HG02943 (cell line): ENCODE measurements at regions not wholly inside any gene's neighbourhood (a gene's known extent, or its start where the extent isn't known, plus 50 kb on each side); places are given as distances from the start of the nearest gene placed in this dataset.

Source experiments
- ATAC-seq: cut with Tn5 transposase; IDR thresholded peaks from one replicate; pipeline ENCODE4 v1.9.1; 2021; ENCODE audit warnings: mild to moderate bottlenecking, low read depth, moderate library complexity; ENCODE audit not compliant: unreplicated experiment

DNA sequence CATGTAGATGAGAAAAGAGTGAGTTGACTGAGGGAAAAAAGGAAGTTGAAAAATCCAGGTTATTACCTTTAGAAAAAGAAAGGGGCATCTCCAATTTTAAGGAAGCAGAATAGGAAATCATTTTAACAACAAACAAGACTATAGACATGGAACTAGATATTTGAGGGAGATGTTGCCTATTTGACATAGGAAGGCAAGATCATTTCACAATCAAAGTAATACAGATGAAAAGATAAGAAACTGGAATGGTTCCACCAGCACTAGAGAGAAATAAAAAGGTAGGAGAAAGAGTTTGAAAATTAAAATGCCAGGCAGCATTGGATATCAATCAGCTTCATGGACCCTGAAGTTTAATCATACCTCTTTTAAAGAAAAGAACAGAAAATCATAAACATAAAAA, 881.0 kb upstream of the MGAT4C start:
- ATAC-seq: no peak

DNA sequence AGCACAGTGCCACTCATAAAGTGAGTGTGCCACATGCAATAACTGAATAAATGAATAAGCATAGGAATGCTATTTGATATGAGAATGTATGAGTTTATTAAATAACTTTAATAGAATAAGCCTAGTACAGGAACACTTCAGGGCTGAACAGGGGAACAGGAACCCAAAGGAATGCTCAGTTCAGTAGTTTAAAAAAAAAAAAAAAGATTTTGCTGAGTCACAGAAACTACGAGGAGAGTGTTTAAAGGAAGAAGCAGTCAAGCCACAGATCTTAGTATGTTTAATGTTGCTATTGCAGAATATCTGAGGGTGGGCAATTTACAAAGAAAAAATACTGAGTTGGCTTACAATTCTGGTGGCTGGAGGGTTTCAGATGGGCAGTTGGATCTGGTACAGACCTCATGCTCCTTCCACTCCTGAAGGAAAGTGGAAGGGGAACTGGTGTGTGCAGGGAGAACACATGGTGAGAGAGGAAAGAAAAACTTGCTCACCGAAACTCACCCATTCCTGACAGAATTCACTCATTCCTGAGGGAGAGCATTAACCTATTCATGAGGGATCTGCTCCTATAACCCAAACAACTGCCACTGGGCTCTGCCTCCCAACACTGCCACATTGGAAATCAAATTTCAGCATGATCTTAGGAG, 880.3 kb upstream of the MGAT4C start:
- ATAC-seq: no peak

DNA sequence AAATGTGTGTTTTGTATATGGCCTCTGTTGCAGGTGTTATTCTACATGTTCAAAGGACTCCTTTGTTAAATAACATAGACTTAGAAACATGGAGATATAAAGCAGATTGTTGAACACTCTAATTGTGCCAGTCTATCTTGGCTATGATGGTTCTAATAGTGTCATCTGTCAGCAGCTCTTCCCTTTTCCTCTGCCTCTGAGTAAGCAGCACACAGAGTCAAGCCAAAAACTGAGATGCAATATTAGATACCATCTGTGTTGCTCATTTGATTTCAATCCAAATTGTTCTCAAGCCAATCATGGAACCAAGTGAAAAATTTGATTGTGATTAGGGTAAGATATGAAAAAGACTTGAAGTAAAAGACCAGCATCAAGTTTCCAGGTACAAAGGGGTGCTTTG, 871.1 kb upstream of the MGAT4C start:
- ATAC-seq: no peak

DNA sequence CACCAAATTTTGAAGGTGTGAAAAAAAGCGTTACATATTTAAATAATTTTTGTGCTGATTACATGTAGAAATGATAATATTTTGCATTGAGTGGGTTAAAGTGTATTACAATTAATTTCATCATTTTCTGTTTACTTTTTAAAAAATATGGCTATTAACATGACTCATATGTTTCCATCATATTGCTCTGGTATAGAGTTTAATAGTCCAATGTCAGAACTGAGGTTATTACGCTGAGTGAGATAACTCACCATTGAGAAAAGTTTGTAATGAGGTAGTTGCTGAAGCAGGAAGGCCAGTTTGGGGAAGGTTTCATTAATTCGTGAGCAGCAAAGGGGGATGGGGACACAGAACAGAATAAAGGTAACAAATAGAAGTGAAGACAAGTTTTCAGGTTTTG, 865.7 kb upstream of the MGAT4C start:
- no peak for ATAC-seq

DNA sequence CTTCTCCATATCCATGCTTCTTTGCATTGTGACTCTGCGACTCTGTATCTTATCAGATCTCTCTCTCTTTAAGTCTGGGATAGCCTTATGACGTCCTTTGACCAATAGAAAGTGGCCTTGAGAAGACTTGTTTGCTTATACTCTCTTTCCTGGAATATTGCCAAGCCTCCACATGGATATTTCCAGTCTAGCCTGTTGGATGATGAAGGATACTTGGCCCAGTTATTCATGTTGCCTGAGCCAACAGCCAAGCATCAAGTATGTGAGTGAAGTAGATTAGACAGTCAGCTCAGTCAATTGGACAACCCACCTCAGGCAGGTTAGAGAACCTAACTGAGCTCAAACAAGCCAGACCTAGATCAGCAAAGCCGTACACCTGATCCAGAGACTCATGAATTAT, 864.2 kb upstream of the MGAT4C start:
- ATAC-seq: no peak

DNA sequence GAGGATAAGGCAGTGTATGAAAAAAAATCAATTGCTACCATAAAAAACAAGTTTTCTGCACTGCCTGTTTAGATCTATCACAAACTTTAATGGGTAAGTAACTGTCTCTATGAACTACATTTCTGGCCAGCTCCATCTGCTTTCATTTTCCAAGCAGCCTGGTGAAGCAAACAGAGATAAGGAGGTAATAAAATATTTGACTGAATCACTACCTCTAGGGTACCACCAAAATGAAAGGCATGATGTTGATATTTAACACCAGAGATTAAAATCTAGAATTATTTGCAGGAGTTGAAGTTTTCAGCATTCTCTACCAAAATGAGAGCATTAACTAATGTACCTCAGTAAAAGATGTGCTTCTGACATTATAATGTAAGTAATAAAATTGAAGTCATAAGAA, 863.5 kb upstream of the MGAT4C start:
- no peak for ATAC-seq

DNA sequence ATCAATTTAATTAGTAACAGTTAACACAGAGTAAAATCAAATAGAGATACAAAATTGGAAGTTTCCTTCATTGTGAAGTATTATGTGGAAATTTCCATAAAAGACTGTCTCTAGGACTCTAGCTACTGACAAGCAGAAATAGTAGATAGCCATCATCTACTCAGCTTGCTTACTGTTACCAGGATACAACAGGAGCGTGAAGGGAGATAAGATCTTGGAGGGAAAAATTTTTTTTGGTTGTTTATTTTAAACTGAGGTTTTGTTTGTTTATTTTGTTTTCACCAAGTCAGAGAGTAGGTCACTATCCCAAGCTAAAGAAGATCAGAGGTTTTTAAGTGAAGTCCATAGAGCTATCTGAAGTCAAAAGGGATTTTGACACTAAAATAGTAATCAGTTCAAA, 861.3 kb upstream of the MGAT4C start:
- no peak for ATAC-seq

DNA sequence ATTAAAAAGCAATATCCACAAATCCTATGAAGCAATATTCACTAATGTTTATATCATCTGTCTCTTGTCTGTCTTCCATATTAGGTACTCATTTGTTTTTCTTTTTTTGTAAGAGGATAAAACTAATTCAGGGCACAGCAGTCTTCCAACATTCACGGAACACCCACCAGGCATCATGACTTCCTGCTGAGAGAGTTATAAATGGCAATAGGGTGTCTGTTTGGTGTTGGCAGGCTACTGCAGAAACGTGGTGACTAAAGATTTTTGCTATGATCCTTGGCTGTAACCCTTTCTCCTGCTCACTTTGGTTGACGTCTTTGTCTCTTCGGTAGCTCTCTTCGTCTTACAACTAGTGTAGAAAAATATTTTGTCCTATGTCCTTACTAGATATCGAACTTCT, 860.6 kb upstream of the MGAT4C start:
- ATAC-seq: no peak

DNA sequence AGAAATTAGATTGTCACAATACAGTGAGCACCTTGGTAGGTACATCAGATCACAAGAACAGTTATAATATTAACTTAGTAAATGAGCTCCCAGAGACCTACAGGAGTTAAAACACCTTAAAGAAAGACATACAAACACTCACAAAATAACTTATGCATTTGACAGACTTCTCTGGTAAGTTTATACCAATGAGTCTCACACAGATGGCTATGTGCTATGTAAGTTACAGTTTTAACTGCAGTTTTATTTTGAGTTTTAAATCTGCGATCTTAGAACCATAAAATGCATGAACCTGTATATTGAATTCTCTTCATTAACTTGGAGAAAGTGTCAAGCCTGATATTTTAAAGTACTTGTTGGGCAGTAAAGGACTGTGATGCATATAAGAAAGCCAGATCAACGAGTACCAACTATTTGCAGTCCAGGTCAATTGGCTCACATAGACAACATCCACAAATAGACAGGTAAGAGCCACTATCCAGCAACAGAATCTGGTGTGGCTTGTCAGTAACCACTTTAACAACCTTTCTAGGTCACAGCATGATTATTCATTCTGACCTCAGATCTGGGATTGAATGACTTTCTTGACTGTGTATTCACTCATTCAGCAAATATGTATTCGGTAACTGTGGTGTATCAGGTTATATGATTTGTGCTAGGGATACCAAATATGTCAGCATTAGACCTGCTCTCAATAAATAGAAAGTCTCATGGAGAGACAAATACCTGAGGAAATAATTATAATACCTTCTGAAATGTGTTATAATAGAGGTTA, 856.6 kb upstream of the MGAT4C start:
- no peak for ATAC-seq

DNA sequence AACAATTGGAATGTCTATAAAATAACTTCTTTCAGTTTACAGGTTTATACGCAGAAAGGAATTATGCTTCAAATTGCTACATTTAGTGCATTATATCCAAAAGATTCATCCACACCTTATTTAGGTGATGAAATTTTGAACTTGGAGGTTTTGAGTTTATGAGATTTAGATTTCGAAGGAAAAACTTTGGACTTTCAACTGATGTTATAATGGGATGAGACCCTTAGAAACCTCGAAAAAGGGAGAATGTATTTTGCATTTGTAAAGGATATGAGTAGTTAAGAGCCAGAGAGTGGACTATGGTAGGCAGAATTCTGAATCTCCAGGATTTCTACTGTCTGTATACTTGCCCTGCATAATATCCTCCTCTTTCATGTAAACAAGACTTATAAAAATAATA, 851.6 kb upstream of the MGAT4C start:
- ATAC-seq: no peak

DNA sequence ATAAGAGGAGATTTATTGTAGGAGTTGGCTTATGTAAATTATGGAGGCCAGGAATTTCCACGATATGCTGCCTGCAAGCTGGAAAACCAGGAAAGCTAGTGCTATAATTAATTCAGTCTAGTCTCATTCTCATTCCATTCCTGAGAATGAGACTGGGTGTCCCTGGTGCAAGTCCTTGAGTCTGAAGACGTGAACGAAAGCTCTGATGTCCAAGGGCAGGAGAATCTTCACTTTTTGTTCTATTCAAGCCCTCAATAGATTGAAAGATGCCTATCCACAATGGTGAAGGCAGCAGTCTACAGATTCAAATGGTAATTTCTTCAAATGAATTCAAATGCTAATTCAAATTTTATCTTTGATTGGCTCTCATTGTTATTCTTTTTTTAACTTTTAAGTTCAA, 851.1 kb upstream of the MGAT4C start:
- ATAC-seq: no peak

DNA sequence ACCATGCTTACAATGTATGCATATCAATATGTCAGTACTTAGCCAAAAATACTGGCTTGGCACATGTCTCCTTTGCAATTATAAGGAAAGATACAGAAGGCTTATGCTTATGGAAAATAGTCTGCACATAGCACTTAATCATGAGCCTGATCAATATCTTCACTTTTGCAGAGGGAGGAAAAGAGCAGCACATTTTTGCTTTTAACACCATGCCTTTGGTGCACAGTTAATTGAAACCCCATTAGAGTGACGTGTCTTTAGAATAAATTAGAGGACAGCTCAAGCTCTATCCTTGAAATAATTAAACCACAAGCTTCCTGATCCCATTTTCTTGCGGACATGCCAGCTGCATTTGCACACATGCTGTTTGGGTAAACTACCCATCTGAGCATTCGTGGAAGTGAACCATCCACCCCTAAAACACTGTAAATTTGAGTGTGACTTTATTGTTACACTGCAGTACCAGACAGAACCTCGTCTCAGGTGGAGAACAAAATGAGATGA, 839.9 kb upstream of the MGAT4C start:
- ATAC-seq: no peak

DNA sequence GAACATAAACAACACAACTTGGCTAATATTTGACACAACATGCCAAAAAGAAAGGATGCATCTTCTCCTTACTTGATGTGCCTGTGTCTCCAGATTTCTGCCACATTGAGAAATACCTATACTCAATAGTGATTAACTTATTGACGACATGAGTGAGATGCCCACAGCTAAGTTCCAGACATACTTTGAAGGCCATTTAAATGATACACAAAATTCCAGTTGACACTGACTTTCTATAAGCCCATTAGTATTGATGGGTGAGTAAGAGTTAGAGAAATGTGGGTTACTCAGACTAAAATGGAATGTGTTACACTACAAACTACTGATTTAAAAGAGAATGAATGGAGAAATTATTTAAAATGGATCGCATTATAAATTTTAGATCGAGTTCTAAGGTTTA, 838.2 kb upstream of the MGAT4C start:
- ATAC-seq: no peak

DNA sequence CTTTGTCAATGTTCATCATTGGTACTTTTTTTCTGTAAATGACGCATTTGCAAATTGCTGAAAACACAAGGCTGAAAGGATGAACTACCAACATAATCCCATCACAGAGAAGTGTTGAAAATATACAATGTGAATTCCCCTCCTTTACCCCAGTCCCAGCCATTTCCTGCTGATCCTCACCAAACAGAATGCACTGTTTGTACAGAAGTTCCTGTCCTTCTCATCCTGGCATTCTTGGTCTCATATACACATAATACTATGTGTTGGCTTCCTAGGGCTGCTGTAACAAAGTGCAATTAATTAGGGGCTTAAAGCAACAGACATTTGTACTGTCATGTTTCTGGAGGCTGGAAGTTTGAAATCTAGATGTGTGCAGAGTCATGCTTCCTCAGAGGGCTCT, 836.2 kb upstream of the MGAT4C start:
- no peak for ATAC-seq

DNA sequence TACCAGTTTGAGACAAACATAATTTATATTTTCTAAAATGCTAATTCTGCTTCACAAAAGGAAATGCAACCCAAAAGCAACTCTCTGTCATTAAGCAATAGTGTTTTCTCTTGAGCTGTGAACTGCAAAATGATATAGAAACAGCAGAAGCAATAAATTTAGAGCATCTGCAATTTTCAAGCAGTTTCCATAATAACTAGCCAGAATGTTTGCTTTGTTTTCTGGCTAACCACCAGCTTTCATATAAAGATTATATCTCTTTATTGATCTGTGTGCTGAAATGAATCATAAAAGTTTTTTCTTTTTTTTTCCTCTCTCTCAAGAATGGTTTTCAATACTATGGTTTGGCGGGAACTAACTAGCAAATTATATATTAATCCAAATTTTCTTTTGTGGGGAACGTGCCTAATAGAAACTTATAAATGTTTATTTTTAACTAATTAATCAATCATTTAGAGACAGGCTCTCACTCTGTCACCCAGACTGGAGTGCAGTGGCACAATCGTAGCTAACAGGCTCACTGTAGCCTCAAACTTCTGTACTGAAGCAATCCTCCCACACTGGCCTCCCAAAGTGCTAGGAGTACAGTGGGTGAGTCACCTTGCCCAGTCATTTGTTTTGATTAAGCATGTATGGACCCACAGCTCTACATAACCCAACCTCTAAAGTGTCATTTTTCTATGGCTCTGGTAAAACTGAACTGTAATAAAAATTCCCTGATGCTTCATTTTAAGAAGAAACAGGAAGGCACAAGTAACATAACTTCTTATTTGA, 830.1 kb upstream of the MGAT4C start:
- no peak for ATAC-seq

DNA sequence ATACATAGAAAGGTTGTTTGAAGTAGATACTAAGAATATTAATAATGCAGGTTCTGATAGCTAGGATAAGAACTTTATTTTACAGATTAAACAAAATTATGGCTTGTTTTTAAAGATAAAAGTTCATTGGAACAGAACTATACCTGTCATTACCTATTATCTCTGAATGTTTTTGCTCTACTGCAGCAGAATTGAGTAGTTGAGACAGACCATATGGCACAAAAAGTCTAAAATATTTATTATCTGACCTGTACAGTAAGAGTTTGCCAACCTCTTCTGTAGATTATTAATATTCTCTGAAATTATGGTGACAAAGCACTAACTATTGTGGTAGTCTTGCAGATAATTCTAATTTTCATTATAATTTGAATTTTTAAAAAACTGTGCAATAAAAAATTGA, 829.1 kb upstream of the MGAT4C start:
- ATAC-seq: no peak

DNA sequence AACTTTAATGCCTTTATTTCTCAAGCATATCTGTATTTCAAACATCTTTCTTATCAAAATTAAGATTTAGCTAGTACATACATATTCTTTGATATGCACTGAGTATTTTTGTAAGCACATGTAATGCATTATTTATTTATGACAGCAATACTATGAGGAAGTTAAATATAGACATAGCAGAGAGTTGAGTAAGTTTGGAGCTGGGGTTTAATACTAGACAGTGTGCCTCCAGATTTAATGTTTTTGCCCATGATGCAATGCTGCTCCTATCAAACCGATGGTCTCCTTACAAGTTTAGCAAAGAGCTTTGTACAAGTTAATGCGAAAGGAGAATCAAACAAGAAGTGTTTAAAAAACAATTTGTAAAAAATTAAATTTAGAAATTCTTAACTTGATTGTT, 826.6 kb upstream of the MGAT4C start:
- ATAC-seq: no peak

DNA sequence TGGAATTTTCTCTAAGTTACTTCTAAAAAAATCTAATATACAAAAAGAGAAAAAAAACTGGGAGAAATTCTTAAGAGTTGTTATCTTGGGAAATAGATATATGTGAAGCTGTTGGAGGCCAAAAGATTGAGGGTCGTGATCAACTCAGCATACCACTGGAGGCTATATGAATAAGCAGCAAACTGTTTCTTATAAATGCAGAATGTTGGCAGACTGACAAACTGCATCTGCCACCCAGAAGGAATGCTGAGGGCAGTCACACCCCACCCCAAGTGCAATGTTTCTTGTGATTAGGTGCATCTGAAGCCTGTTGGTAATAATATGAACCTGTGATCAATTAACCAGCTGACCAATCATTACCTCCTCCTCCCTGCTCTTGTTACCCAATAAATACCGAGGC, 818.6 kb upstream of the MGAT4C start:
- no peak for ATAC-seq

DNA sequence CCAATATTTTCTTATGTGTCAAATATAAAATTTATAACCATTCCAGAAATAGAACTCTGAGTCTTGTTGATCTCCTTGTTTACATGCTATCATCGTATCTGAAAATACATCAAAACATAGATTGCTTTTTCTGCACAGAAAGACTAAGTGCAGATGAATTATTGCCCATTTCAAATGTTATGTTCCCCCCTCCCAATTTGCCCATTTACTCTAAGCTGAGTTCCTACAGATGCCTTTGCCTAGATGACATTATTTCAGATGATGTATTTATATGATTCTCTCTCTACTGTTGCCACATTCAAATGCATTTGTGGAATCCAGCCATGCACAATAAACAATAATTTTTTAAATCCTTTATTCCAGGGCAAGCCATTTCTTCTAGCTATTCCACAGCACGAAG, 810.1 kb upstream of the MGAT4C start:
- no peak for ATAC-seq

DNA sequence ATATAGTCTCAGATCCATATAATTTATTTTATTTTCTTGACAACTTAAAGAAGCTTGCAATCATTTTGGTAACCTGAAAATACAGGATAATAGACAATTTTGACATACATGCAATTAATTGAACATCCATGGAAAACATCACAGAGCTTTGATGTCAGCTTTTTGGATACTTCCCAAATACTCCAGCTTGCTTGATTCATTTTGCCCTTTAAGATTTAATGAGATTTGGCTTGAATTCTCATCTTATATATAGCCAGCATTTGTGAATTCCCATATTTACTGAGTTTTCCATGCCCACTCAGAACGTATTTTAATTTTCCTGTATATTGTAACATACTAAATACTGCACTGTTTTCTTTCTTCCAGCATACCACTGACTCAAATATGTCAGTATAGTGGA, 803.0 kb upstream of the MGAT4C start:
- ATAC-seq: no peak

DNA sequence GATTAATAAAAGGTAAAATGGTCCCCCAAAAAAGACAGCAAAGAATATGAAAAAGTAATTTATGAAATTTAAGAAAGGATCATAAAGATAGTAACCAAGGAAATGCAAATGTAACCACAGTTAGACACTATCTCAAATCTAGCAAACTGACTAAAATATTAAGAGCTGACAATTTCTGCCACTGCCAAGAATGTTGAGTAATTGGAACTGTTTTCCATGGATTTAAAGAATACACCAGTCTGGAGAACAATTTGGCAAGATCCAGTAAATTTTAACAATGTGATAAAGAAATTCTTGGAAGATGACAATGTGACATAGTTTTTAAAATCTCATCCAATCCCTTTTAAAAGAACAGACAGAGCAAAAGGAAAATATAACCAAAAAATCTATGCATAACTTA, 798.0 kb upstream of the MGAT4C start:
- no peak for ATAC-seq

DNA sequence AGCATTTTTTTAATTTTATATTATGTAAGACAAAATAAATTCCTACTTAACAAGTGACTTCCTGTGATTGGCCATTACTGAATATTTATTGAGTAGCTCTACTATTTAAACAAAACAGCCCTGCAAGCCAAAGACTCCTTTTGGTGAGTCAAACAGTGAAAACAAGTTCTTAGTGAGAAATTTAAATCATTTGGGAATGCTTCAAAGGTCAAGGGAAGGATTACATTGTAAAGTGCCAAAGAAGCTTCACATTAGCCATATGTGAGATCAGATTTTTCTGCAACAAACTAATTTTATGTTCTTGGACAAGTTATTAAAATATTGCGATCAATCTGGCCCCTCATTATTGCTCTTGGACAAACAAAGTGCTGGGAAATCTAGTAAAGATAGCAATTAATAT, 795.4 kb upstream of the MGAT4C start:
- no peak for ATAC-seq
